Right cardiac atrium (tissue), 5 donors: ENCODE measurements at regions not wholly inside any gene's neighbourhood (a gene's known extent, or its start where the extent isn't known, plus 50 kb on each side); places are given as distances from the start of the nearest gene placed in this dataset.

Experiments
- ATAC-seq, 2 donors: fragments of 200-7000 bp; cut with Tn5 transposase; one replicate each; pipeline versions ENCODE4 v1.8.0 to v1.9.1; 2020; ENCODE audit warnings: moderate library complexity in 2 of 2, mild to moderate bottlenecking in 1 of 2
- DNase-seq, 3 donors: peaks; one replicate each; pipeline ENCODE4 v3.0.0-alpha.2; 2020
- H3K27ac ChIP-seq: one replicate; pipeline ENCODE4 v1.5.1; 2013; ENCODE audit warnings: mild to moderate bottlenecking, low read length, control low read depth, moderate library complexity
- H3K27me3 ChIP-seq: one replicate; pipeline ENCODE4 v1.6.1; 2013; ENCODE audit not compliant: control insufficient read depth, insufficient read depth
- H3K4me1 ChIP-seq: one replicate; pipeline ENCODE4 v1.6.1; 2013; ENCODE audit warnings: low read length; ENCODE audit not compliant: control insufficient read depth, insufficient read depth
- H3K4me3 ChIP-seq: one replicate; pipeline ENCODE4 v1.5.1; 2013; ENCODE audit warnings: low read length, control low read depth
- H3K9me3 ChIP-seq: one replicate; pipeline ENCODE4 v1.6.1; 2013; ENCODE audit warnings: low read length; ENCODE audit not compliant: control insufficient read depth
- WGBS: extraction: QIAGEN DNeasy Blood & Tissue Kit; methylation state at CpG from one replicate; pipeline ENCODE4 v1.1.7; 2013; 5-methylcytosine and 5-hydroxymethylcytosine counted together
- intact Hi-C, 4 donors: fragments of 100-400 bp; cut with DNase I; formaldehyde crosslinking; loops; one replicate each; pipeline versions ENCODE4 v1.11.0 to v1.14.0; 2022 to 2023
- donor health status: healthy with polysubstance abuse.
- donor health status: DM: no; HTN: yes; CAD: no.
- donor health status: DM: no; HTN: no; CAD: no.
- donor health status: DM: no; HTN: yes; CAD: no; lungs with severe emphysema.
- donor health status: DM: yes; HTN: yes; CAD: no.

DNA sequence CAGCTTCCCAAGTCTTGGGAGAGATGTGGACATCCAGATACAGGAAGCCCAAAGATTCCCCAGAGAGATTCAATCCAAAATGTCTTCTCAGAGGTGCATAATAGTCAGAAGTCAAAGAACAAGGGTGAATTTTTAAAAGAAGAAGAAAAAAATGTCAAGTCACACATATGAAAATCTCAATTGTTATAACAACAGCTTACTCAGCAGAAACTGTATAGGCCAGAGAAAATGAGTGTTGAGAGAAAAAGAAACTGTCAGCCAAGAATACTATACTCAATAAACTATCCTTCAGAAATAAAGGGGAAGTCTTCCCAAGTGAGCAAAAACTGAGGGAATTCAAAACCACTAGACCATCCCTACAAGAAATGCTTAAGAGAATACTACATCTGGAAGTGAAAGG lies 612.9 kb upstream of the POU3F3 start:
- intact Hi-C loops = no loop called here
- Histone ChIP-seq H3K4me3 (no peak overlapping the region), H3K9me3 (no peaks in the 10 kb centered on the region), H3K27ac (no peak overlapping the region), H3K4me1 (no peaks in the 10 kb centered on the region), H3K27me3 (no peaks in the 10 kb centered on the region)
- DNase-seq (no peak), ATAC-seq (no peak)

DNA sequence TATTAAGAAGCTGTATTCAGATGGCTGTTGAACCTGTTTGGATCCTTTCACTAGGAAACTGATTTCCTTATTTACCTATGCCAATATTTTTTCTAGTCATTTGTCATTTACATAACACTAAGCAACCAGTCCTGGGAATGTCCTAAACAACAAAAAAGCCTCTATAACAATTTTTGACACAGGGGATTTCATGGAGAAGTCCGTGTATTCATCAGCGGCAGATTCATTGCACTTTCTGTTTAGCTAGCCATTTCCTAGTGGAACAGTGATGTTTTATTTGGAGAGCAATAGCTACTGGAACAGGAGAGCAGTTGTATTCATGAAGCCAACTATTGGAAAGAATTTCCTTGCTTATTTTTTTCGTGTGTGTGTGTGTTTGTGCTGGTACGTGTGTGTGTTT lies 604.3 kb upstream of the POU3F3 start:
- intact Hi-C loops = no loop called here
- Histone ChIP-seq H3K27ac (no peak overlapping the region), H3K4me3 (no peak overlapping the region), H3K4me1 (no peaks in the 10 kb centered on the region), H3K9me3 (no peaks in the 10 kb centered on the region), H3K27me3 (no peaks in the 10 kb centered on the region)
- WGBS = 53% methylated on average over 4 of the region's 4 CpGs
- no peak for ATAC-seq
- no peak for DNase-seq

DNA sequence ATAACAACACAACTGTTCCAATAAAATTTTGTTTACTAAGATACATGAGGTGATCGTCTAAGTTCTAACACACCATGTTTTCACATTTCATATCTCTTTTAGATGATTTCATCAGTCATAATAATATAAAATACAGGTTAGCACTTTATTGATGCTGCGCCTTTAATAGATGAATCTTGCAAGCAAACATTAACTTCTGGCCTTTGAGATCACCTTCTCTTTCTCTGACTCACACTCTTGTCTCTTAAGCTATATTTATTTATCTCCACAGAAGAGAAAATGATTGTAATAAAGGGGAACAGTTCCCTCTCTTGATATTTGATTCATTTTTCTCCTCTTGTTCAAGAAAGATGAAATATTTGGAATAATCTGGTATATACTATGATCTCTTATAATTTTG lies 603.3 kb upstream of the POU3F3 start:
- Histone ChIP-seq H3K4me3 (no peak overlapping the region), H3K9me3 (no peaks in the 10 kb centered on the region), H3K27me3 (no peaks in the 10 kb centered on the region), H3K4me1 (no peaks in the 10 kb centered on the region), H3K27ac (no peak overlapping the region)
- no peak for DNase-seq
- intact Hi-C loops = no loop called here
- 87% methylated on average over 2 of the region's 2 CpGs for WGBS
- ATAC-seq = no peak

DNA sequence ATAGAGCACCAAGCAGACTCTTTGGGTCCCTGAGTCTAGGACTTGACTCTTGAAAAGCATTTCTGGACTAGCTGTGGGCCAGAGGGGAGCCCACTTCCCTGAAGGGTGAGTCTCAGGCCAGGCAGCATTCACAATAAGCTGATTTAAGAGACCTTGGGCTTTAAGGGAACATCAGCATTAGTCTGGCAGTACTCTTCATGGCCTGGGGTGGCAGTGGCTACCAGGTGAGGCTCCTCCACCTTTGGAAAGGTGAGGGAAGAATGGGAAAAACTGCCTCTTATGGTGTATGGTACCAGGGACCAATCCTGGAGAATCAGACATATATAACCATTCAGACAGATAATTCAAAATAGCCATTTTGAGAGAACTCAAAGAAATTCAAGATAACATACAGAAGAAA lies 599.9 kb upstream of the POU3F3 start:
- intact Hi-C loops = no loop called here
- Histone ChIP-seq H3K4me1 (no peaks in the 10 kb centered on the region), H3K9me3 (no peaks in the 10 kb centered on the region), H3K27me3 (no peaks in the 10 kb centered on the region), H3K27ac (no peak overlapping the region), H3K4me3 (no peak overlapping the region)
- DNase-seq = no peak
- no peak for ATAC-seq

DNA sequence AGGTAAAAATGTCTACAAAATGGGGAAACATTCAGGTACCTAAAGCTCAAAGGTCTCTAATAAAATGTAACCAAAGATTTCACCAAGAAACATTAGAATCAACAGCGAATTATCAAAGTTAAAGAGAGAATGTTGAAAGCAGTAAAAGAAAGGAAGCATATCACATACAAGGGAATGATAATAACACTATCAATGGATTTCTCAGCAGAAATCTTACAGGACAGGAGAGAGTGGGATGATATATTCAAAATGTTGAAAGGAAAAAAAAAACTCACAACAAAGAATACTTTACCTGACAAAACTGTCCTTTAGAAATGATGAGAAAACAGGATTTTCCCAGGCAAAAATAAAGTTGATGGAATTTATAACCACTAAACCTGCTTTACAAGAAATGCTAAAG lies 591.2 kb upstream of the POU3F3 start:
- no peaks in the 10 kb centered on the region for H3K4me1 ChIP-seq
- no peak for DNase-seq
- H3K4me3 ChIP-seq = no peak overlapping the region
- no peak overlapping the region for H3K27ac ChIP-seq
- intact Hi-C loops = no loop called here
- WGBS = 88% methylated on average over 1 of the region's 1 CpG
- H3K27me3 ChIP-seq = no peaks in the 10 kb centered on the region
- peaks cover 2% of the 10 kb centered on the region for H3K9me3 ChIP-seq
- ATAC-seq = no peak

DNA sequence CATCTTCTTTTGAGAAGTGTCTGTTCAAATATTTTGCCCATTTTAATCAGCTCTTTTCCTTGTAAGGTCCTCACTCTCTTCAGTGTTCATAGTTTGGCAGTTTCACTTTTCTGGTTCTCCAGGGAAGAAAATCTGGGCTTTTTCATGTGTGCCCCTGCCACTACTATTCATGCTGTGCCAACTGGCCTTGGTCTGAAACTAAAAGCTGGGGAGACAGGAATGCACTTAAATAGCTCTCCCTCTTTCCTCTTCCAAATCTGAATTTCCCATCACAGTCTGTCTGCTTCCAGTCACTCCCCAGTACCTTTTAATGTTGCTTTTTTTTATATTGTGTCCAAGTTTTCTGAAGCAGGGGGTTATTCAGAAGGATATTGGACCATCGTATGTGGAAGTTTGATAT lies 574.3 kb upstream of the POU3F3 start:
- H3K27ac ChIP-seq = no peak overlapping the region
- no peak for ATAC-seq
- 64% methylated on average over 1 of the region's 1 CpG for WGBS

DNA sequence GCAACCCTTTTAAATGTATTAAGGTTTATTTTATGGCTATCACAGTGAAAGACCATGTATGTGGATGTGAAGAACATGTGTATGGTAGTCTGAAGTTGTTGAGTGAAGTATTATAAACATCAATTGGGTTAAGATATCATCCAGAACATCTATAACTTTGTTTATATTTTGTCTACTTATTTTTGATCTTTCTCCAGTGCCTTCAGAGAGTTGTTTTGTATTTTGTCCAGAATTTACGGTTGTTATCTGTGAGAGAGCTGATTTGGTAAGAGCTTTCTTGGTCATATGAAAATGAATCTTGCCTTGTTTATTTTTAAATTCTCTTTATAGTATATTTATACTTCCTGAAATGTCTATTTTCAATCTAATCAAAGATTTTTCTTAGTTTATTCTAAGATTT lies 573.7 kb upstream of the POU3F3 start:
- Histone ChIP-seq H3K27ac (no peak overlapping the region), H3K4me3 (no peak overlapping the region), H3K27me3 (no peaks in the 10 kb centered on the region), H3K9me3 (no peaks in the 10 kb centered on the region), H3K4me1 (no peaks in the 10 kb centered on the region)
- ATAC-seq (no peak), DNase-seq (no peak)
- WGBS = 67% methylated on average over 1 of the region's 1 CpG
- intact Hi-C loops = no loop called here

More for the DNA sequence above, 574.3 kb upstream of the POU3F3 start:
- H3K4me1 ChIP-seq = no peaks in the 10 kb centered on the region
- intact Hi-C loops = no loop called here
- no peak for DNase-seq
- no peak overlapping the region for H3K4me3 ChIP-seq
- H3K9me3 ChIP-seq = no peaks in the 10 kb centered on the region
- no peaks in the 10 kb centered on the region for H3K27me3 ChIP-seq

DNA sequence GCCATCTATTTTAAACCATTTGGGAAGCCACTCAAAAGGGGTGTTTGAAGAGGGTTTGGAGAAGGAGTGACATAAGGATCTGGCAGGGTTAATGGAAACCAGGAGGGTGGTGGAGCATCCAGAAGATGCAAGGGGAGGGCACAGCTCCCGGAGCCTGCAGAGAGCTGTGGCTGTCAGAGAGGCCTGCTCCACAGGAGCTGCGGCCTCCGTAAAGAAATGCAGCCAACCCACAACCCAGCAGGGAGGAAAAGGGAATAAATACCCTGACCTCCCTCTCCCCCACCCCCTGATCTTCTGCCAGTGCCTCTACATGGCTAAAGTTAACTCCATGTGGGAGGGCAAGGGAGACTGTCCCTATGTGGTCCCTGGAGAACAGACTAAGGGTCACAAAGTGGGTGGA lies 567.1 kb upstream of the POU3F3 start:
- no peak overlapping the region for H3K4me3 ChIP-seq
- no peak overlapping the region for H3K27ac ChIP-seq
- 24% methylated on average over 3 of the region's 3 CpGs for WGBS
- H3K4me1 ChIP-seq = no peaks in the 10 kb centered on the region
- H3K9me3 ChIP-seq = no peaks in the 10 kb centered on the region
- no peak for ATAC-seq
- intact Hi-C loops = no loop called here
- no peaks in the 10 kb centered on the region for H3K27me3 ChIP-seq
- no peak for DNase-seq

DNA sequence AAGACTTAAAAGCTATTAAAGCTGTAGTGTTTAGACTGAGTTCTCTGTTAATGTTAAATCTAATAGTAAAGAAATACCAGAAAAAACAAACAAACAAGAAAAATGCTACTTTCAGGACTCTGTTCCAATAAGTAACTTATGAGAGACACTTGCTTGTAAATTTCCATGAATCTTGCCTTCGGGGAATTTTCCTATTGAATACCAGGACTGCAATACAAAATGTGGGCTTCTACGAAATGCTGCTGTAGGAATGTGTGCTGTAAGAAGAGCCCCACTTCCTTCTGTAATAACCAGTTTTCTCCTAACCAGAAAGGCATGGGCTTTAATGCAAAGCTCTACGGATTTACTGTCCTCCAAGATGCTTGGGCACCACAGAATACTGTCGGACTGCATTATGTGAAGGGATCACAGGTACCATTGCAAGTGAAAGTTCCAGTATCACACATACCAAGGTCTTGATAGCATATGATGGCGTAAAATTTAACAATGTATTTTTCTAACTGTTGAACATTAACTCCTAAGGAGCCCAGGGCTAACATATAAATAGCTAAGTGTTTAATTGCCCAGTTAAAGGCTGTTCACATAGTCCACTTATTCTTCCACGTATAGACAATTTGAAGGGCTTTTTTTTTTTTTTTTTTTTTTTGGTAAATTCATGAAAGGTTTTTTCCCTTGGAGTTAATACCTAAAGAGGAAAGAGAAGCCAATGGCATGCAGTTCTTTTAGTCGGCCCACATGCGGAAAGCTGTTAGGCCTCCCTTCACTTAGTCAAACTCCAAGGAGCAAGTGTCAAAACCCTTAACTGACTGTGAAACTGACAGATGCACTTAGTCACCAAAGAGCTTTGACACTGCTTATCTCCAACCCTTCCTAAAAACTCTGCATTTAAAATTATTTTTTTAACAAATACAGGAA lies 564.0 kb upstream of the POU3F3 start:
- H3K4me3 ChIP-seq = no peak overlapping the region
- no peaks in the 10 kb centered on the region for H3K4me1 ChIP-seq
- no peak overlapping the region for H3K27ac ChIP-seq
- no peaks in the 10 kb centered on the region for H3K27me3 ChIP-seq
- ATAC-seq (no peak), DNase-seq (no peak)
- H3K9me3 ChIP-seq = no peaks in the 10 kb centered on the region
- intact Hi-C loops = no loop called here
- 73% methylated on average over 8 of the region's 8 CpGs for WGBS

DNA sequence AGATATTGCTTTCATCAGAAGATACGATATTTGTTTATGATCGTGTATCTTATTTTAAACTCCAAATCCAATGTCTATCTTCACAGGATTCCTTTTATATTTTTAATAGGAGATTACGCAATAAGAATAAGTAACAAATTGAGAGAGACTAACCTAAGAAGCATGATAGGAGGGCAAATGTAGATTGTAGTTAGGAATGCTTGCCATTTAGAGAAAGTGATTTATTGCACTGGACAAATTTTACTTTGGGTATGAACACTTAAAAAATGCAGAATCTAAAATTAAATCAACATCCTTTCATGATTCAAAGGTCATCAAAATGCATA lies 563.4 kb upstream of the POU3F3 start:
- Histone ChIP-seq H3K9me3 (no peaks in the 10 kb centered on the region), H3K27me3 (no peaks in the 10 kb centered on the region), H3K4me1 (no peaks in the 10 kb centered on the region), H3K4me3 (no peak overlapping the region), H3K27ac (no peak overlapping the region)
- ATAC-seq (no peak), DNase-seq (no peak)
- intact Hi-C loops = no loop called here
- WGBS = 75% methylated on average over 3 of the region's 3 CpGs

DNA sequence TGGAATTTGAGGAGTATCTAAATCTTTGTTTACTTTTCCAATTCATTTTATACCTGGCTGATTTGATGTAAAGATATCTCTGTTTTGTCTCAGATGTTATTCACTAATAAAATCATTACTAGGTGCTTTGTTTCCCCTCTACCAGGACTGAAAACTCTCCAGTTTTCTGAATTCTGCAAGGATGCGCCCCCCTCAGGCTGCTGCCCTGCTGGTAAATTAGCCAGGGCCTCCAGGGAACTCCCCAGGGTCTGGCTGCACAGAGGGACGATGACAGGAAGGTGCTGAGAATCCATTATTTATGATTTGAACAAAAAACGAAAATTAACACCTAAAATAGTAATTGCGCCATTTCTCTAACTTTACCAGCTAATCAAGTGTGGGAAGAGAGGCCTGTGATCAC lies 541.2 kb upstream of the POU3F3 start:
- DNase-seq (no peak), ATAC-seq (no peak)
- intact Hi-C loops = no loop called here
- H3K27me3 ChIP-seq = no peaks in the 10 kb centered on the region
- H3K9me3 ChIP-seq = no peaks in the 10 kb centered on the region
- no peak overlapping the region for H3K27ac ChIP-seq
- no peaks in the 10 kb centered on the region for H3K4me1 ChIP-seq
- WGBS = 41% methylated on average over 4 of the region's 4 CpGs
- no peak overlapping the region for H3K4me3 ChIP-seq
